PC-3 (cell line): ENCODE measurements at regions not wholly inside any gene's neighbourhood (a gene's known extent, or its start where the extent isn't known, plus 50 kb on each side); places are given as distances from the start of the nearest gene placed in this dataset.

Experiments used
- EZH2 ChIP-seq: fragments of 300-600 bp; sonication (generic); IDR thresholded peaks from one replicate; pipeline ENCODE4 v1.6.1; 2017; ENCODE audit warnings: antibody characterized with exemption, mild to moderate bottlenecking, low read length; ENCODE audit not compliant: unreplicated experiment
- TF ChIP-seq, protein P1 (sequence below): fragments of 300-600 bp; sonication (generic); conservative IDR thresholded peaks from 2 replicates; pipeline ENCODE4 v1.5.1; 2017; ENCODE audit warnings: antibody characterized with exemption, low read depth, mild to moderate bottlenecking, low read length

DNA sequence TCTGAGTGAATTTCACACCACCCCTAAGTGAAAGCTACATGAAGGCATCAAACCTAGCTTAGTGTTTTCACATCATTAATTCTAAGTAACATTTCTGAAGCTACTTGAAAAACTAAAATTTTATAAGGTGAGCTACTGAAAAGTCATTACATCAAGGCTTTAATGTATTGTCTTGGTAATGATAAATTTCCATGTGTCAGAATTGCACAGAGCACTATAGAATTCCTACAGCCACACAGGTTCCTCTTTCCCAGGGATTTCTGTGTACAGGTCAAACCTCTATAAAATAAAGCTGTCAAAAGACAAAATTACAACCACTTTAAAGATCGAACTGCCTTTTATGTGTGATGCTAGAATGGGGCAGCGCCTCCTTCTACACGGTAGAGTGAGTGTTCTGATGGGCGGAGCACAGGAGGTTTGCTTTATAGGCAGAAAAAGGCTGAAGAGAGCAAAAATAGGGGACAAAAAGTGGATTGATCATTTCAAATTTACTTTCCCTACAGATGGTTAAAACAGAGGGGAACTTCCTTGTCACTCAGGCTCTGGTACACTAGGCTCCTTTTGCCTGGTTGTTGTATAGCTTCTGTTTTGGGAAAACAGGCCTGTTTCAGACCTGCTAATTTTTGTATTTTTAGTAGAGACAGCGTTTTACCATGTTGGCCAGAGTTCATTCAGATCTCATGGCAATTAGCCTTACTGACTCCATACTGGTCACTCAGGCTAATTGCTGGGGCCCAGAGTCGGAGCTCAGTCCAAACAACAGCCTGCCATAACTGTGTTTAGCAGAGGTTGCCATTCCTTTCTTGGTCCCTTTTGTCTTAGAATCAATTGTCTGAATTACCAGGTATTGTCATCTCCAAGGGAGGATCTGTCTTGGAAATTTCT lies 102.5 kb upstream of the BASP1 start:
- TF ChIP-seq, protein P1, sequence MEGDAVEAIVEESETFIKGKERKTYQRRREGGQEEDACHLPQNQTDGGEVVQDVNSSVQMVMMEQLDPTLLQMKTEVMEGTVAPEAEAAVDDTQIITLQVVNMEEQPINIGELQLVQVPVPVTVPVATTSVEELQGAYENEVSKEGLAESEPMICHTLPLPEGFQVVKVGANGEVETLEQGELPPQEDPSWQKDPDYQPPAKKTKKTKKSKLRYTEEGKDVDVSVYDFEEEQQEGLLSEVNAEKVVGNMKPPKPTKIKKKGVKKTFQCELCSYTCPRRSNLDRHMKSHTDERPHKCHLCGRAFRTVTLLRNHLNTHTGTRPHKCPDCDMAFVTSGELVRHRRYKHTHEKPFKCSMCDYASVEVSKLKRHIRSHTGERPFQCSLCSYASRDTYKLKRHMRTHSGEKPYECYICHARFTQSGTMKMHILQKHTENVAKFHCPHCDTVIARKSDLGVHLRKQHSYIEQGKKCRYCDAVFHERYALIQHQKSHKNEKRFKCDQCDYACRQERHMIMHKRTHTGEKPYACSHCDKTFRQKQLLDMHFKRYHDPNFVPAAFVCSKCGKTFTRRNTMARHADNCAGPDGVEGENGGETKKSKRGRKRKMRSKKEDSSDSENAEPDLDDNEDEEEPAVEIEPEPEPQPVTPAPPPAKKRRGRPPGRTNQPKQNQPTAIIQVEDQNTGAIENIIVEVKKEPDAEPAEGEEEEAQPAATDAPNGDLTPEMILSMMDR: no peak
- TF ChIP-seq EZH2: no peak
